Loucy (cell line): ENCODE measurements at regions not wholly inside any gene's neighbourhood (a gene's known extent, or its start where the extent isn't known, plus 50 kb on each side); places are given as distances from the start of the nearest gene placed in this dataset.

Source experiments
- H2AFZ ChIP-seq: fragments of 200-600 bp; sonication (generic); 2 replicates; pipeline ENCODE4 v1.6.0; 2016; ENCODE audit warnings: antibody characterized with exemption, mild to moderate bottlenecking, low read length, moderate library complexity
- H3F3A ChIP-seq: fragments of 200-600 bp; 2 replicates; pipeline ENCODE4 v1.6.0; 2016; ENCODE audit warnings: antibody characterized with exemption, low read depth, mild to moderate bottlenecking
- H3K27me3 ChIP-seq: fragments of 200-600 bp; sonication (generic); 2 replicates; pipeline ENCODE4 v1.6.1; 2014; ENCODE audit warnings: low read length, mild to moderate bottlenecking; ENCODE audit not compliant: insufficient read depth, poor library complexity, severe bottlenecking
- H3K36me3 ChIP-seq: fragments of 200-600 bp; sonication (generic); 2 replicates; pipeline ENCODE4 v1.6.1; 2016; ENCODE audit warnings: low read length; ENCODE audit not compliant: insufficient read depth
- H3K4me1 ChIP-seq: fragments of 200-600 bp; sonication (generic); 2 replicates; pipeline ENCODE4 v1.5.1; 2014; ENCODE audit warnings: low read length, mild to moderate bottlenecking; ENCODE audit not compliant: insufficient read depth, poor library complexity, severe bottlenecking
- H3K4me2 ChIP-seq: fragments of 200-600 bp; sonication (generic); 2 replicates; pipeline ENCODE4 v1.6.0; 2014; ENCODE audit warnings: antibody characterized with exemption, low read length, low read depth, mild to moderate bottlenecking; ENCODE audit not compliant: poor library complexity, severe bottlenecking
- H3K4me3 ChIP-seq: fragments of 200-600 bp; sonication (generic); 2 replicates; pipeline ENCODE4 v1.5.1; 2014; ENCODE audit warnings: low read length, mild to moderate bottlenecking, mixed read lengths; ENCODE audit not compliant: poor library complexity, severe bottlenecking
- H3K79me2 ChIP-seq: fragments of 200-600 bp; sonication (generic); 2 replicates; pipeline ENCODE4 v1.6.1; 2014; ENCODE audit warnings: low read length; ENCODE audit not compliant: insufficient read depth
- H3K9ac ChIP-seq: fragments of 200-600 bp; sonication (generic); 2 replicates; pipeline ENCODE4 v1.6.0; 2014; ENCODE audit warnings: mild to moderate bottlenecking, low read depth, low read length, moderate library complexity; ENCODE audit not compliant: poor library complexity, severe bottlenecking
- H3K9me2 ChIP-seq: fragments of 200-600 bp; sonication (generic); replicated peaks from 2 replicates; pipeline ENCODE4 v1.6.1; 2016; ENCODE audit warnings: low read depth, low read length, mixed read lengths
- H3K9me3 ChIP-seq: fragments of 200-600 bp; sonication (generic); 2 replicates; pipeline ENCODE4 v1.6.1; 2014; ENCODE audit warnings: mild to moderate bottlenecking, antibody characterized with exemption, low read length, low read depth; ENCODE audit not compliant: insufficient read depth
- H4K20me1 ChIP-seq: fragments of 200-600 bp; sonication (generic); 2 replicates; pipeline ENCODE4 v1.6.0; 2014; ENCODE audit warnings: antibody characterized with exemption, low read length, mild to moderate bottlenecking; ENCODE audit not compliant: insufficient read depth, poor library complexity, severe bottlenecking
- EZH2phosphoT487 ChIP-seq: fragments of 200-600 bp; IDR thresholded peaks from 2 replicates; pipeline ENCODE4 v1.6.1; 2018; ENCODE audit warnings: antibody characterized with exemption, mild to moderate bottlenecking, moderate library complexity, borderline replicate concordance
- TF ChIP-seq, protein P1 (sequence below): fragments of 200-600 bp; sonication (generic); conservative IDR thresholded peaks from 2 replicates; pipeline ENCODE4 v1.5.1; 2014; ENCODE audit warnings: mild to moderate bottlenecking, antibody characterized with exemption, low read length

GRCh38 chr3:147939425-147939824 lies 530.3 kb downstream of the ZIC1 start:
- Histone ChIP-seq H3F3A (no peaks in the 10 kb centered on the region), H3K36me3 (no peaks in the 10 kb centered on the region), H3K4me1 (no peaks in the 10 kb centered on the region), H3K9ac (no peak overlapping the region), H3K4me3 (no peak overlapping the region), H3K79me2 (no peaks in the 10 kb centered on the region), H3K9me3 (no peaks in the 10 kb centered on the region), H3K9me2 (no peaks in the 10 kb centered on the region), H4K20me1 (no peaks in the 10 kb centered on the region), H2AFZ (no peak overlapping the region), H3K27me3 (no peaks in the 10 kb centered on the region), H3K4me2 (no peak overlapping the region)
- TF ChIP-seq EZH2phosphoT487: no peak
- TF ChIP-seq, protein P1, sequence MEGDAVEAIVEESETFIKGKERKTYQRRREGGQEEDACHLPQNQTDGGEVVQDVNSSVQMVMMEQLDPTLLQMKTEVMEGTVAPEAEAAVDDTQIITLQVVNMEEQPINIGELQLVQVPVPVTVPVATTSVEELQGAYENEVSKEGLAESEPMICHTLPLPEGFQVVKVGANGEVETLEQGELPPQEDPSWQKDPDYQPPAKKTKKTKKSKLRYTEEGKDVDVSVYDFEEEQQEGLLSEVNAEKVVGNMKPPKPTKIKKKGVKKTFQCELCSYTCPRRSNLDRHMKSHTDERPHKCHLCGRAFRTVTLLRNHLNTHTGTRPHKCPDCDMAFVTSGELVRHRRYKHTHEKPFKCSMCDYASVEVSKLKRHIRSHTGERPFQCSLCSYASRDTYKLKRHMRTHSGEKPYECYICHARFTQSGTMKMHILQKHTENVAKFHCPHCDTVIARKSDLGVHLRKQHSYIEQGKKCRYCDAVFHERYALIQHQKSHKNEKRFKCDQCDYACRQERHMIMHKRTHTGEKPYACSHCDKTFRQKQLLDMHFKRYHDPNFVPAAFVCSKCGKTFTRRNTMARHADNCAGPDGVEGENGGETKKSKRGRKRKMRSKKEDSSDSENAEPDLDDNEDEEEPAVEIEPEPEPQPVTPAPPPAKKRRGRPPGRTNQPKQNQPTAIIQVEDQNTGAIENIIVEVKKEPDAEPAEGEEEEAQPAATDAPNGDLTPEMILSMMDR: no peak

DNA sequence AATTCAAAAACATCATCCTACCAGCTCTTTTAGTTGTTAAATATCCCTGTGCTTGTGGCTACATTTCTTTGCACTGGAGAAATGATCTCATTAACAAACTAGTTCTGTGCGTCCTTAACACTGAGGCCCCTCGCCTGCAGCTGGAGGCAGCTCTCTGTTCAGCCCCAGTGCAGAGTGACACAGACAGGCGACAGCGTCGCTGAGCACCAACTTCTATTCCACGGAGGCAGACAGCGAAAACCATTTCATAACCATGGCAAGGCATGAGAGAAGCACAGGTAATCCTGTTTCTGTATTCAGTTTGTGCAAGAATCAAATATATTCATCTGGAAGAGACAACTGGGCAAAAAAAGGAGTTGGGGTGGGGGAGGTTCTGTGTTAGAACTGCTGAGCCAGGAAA lies 530.7 kb downstream of the ZIC1 start:
- no peak overlapping the region for H3K9ac ChIP-seq
- no peak overlapping the region for H3K4me2 ChIP-seq
- no peaks in the 10 kb centered on the region for H3K79me2 ChIP-seq
- no peak overlapping the region for H2AFZ ChIP-seq
- H3K27me3 ChIP-seq: no peaks in the 10 kb centered on the region
- H3K4me3 ChIP-seq: no peak overlapping the region
- no peaks in the 10 kb centered on the region for H3K36me3 ChIP-seq
- H4K20me1 ChIP-seq: no peaks in the 10 kb centered on the region
- H3K9me3 ChIP-seq: no peaks in the 10 kb centered on the region
- TF ChIP-seq, protein P1: no peak
- no peak for TF ChIP-seq EZH2phosphoT487
- no peaks in the 10 kb centered on the region for H3K9me2 ChIP-seq
- no peaks in the 10 kb centered on the region for H3F3A ChIP-seq
- H3K4me1 ChIP-seq: no peaks in the 10 kb centered on the region

DNA sequence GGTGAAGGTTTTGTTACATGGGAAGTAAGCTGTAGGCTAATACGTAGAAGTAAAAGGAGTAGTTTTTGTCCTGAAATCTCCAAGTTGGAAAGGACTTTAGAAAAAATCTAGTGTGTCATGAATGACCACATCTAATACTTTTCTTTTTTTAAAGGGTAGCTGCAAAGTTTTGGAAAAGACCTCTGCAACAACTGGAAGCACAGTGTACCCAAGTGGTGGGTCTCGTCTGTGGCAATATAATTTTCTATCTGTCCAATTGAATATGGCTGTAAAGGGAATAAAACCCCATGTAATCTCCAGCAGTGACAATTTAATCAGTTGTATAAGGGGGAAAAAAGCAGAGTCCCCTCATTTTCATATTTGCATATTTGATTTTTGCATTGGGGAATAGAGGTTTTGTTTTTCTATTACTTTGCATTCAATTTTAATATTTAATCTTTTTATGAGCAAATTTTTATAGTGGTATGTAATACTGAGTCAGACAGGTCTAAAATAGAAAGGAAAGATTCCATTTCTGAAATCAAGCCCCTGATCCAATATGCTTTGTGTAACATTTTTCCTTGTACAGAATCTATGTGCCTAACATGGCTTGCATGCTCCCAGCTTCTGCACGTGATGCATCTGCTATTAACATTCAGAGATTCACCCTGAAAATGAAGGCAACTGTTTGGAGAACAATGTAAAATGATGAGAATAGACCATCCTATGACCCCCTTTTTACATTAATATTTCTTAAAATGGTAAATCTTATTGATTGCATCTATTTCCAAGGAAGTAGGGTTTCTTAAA lies 531.4 kb downstream of the ZIC1 start:
- Histone ChIP-seq H4K20me1 (no peaks in the 10 kb centered on the region), H3K4me2 (no peak overlapping the region), H3K9me3 (no peaks in the 10 kb centered on the region), H3F3A (no peaks in the 10 kb centered on the region), H3K36me3 (no peaks in the 10 kb centered on the region), H3K4me1 (no peaks in the 10 kb centered on the region), H3K27me3 (no peaks in the 10 kb centered on the region), H2AFZ (no peak overlapping the region), H3K9ac (no peak overlapping the region), H3K9me2 (no peaks in the 10 kb centered on the region), H3K79me2 (no peaks in the 10 kb centered on the region), H3K4me3 (no peak overlapping the region)
- TF ChIP-seq, protein P1: no peak
- no peak for TF ChIP-seq EZH2phosphoT487
